IMR-90 (cell line): ENCODE measurements at regions not wholly inside any gene's neighbourhood (a gene's known extent, or its start where the extent isn't known, plus 50 kb on each side); places are given as distances from the start of the nearest gene placed in this dataset.
"Not testable (repeated sequence)": the region's sequence is repeated elsewhere in the genome, so short reads cannot be mapped to it uniquely, and the experiment has no call there.

ENCODE experiments used
- ATAC-seq: fragments of 200-7000 bp; cut with Tn5 transposase; 2 replicates; pipeline ENCODE4 v1.9.1; 2020; ENCODE audit warnings: low read depth, mild to moderate bottlenecking, moderate library complexity
- BruUV-seq: library from RNA; stranded (reverse); fragments of 400-500 nt; replicated peaks from 2 replicates; lab custom pipeline; 2021; lab: Mats Ljungman, UMichigan
- CTCF ChIA-PET: fragments of 300-600 bp; formaldehyde crosslinking; extraction: SDS; loops from one replicate; lab custom pipeline; 2021; ENCODE audit warnings: antibody characterized with exemption; lab: Yijun Ruan, JAX
- POLR2A ChIA-PET: fragments of 300-600 bp; sonication (Branson Sonifier 250); formaldehyde crosslinking; loops from one replicate; lab custom pipeline; 2022; ENCODE audit warnings: antibody characterized with exemption; ENCODE audit not compliant: unreplicated experiment; lab: Charles Lee
- DNase-seq: peaks from one replicate; pipeline ENCODE4 v3.0.0; 2013
- H2AFZ ChIP-seq: replicated peaks from 2 replicates; pipeline ENCODE3; 2013; ENCODE audit warnings: low read length, mild to moderate bottlenecking; ENCODE audit not compliant: poor library complexity
- H2AK5ac ChIP-seq: 2 replicates; pipeline ENCODE4 v1.6.1; 2013; ENCODE audit warnings: low read depth, low read length, inconsistent platforms
- H2AK9ac ChIP-seq: replicated peaks from 2 replicates; pipeline ENCODE3; 2013; ENCODE audit warnings: mild to moderate bottlenecking, low read depth, low read length, moderate library complexity; ENCODE audit not compliant: poor library complexity
- H2BK120ac ChIP-seq: 2 replicates; pipeline ENCODE4 v1.6.1; 2013; ENCODE audit warnings: low read depth, low read length, inconsistent platforms
- H2BK15ac ChIP-seq: 3 replicates; pipeline ENCODE4 v1.6.1; 2013; ENCODE audit warnings: low read depth, low read length, inconsistent platforms
- H2BK20ac ChIP-seq: 2 replicates; pipeline ENCODE4 v1.6.1; 2013; ENCODE audit warnings: low read depth, mild to moderate bottlenecking, inconsistent platforms, low read length, moderate library complexity
- H2BK5ac ChIP-seq: 2 replicates; pipeline ENCODE4 v1.6.1; 2013; ENCODE audit warnings: mild to moderate bottlenecking, low read depth, low read length, inconsistent platforms; ENCODE audit not compliant: poor library complexity, severe bottlenecking
- H3K14ac ChIP-seq: replicated peaks from 2 replicates; pipeline ENCODE4 v1.6.1; 2013; ENCODE audit warnings: low read depth, low read length, inconsistent platforms
- H3K18ac ChIP-seq: 2 replicates; pipeline ENCODE4 v1.6.1; 2013; ENCODE audit warnings: low read depth, low read length, control low read depth
- H3K23ac ChIP-seq: 2 replicates; pipeline ENCODE4 v1.6.1; 2013; ENCODE audit warnings: low read depth, low read length, inconsistent platforms
- H3K27ac ChIP-seq: 2 replicates; pipeline ENCODE4 v1.5.1; 2013; ENCODE audit warnings: mild to moderate bottlenecking, control low read depth, low read length; ENCODE audit not compliant: insufficient read depth
- H3K27me3 ChIP-seq: 2 replicates; pipeline ENCODE4 v1.6.1; 2013; ENCODE audit warnings: low read length; ENCODE audit not compliant: control insufficient read depth, insufficient read depth
- H3K36me3 ChIP-seq: 2 replicates; pipeline ENCODE4 v1.6.1; 2013; ENCODE audit warnings: low read length, mixed read lengths; ENCODE audit not compliant: control insufficient read depth, insufficient read depth
- H3K4ac ChIP-seq: 2 replicates; pipeline ENCODE4 v1.6.1; 2013; ENCODE audit warnings: low read depth, low read length, inconsistent platforms
- H3K4me1 ChIP-seq: 2 replicates; pipeline ENCODE4 v1.6.1; 2013; ENCODE audit warnings: low read length, mixed read lengths; ENCODE audit not compliant: control insufficient read depth, insufficient read depth
- H3K4me2 ChIP-seq: 2 replicates; pipeline ENCODE4 v1.6.1; 2013; ENCODE audit warnings: low read depth, mild to moderate bottlenecking, control low read depth, low read length, moderate library complexity
- H3K4me3 ChIP-seq: 2 replicates; pipeline ENCODE4 v1.5.1; 2013; ENCODE audit warnings: low read depth, mild to moderate bottlenecking, control low read depth, low read length, moderate library complexity; ENCODE audit not compliant: insufficient read depth
- H3K56ac ChIP-seq: 2 replicates; pipeline ENCODE4 v1.6.1; 2013; ENCODE audit warnings: low read length, inconsistent platforms; ENCODE audit not compliant: insufficient read depth; ENCODE audit errors: extremely low read depth
- H3K79me1 ChIP-seq, 2 experiments: 2 replicates each; pipeline ENCODE4 v1.6.1; 2013; ENCODE audit warnings: low read length in 2 of 2, inconsistent platforms in 1 of 2, low read depth in 1 of 2
- H3K9ac ChIP-seq: 2 replicates; pipeline ENCODE4 v1.6.1; 2013; ENCODE audit warnings: low read depth, low read length, control low read depth
- H3K9me1 ChIP-seq: 2 replicates; pipeline ENCODE4 v1.6.1; 2013; ENCODE audit warnings: low read length, inconsistent platforms; ENCODE audit not compliant: insufficient read depth
- H3K9me3 ChIP-seq: 2 replicates; pipeline ENCODE4 v1.6.1; 2013; ENCODE audit warnings: low read length; ENCODE audit not compliant: control insufficient read depth, insufficient read depth
- H4K20me1 ChIP-seq: 2 replicates; pipeline ENCODE4 v1.6.1; 2013; ENCODE audit warnings: low read length, inconsistent platforms; ENCODE audit not compliant: insufficient read depth
- H4K5ac ChIP-seq: 2 replicates; pipeline ENCODE4 v1.6.1; 2013; ENCODE audit warnings: mild to moderate bottlenecking, low read depth, low read length, control low read depth
- H4K8ac ChIP-seq, 2 experiments: 2 replicates each; pipeline ENCODE4 v1.6.1; 2013; ENCODE audit warnings: low read depth in 2 of 2, low read length in 2 of 2, control low read depth in 1 of 2, inconsistent platforms in 1 of 2
- H4K91ac ChIP-seq: 2 replicates; pipeline ENCODE4 v1.6.1; 2013; ENCODE audit warnings: low read depth, low read length, inconsistent platforms; ENCODE audit not compliant: insufficient read depth
- CHD1 ChIP-seq: IDR thresholded peaks from 2 replicates; pipeline ENCODE4 v1.6.1; 2012; ENCODE audit warnings: low read depth, low read length, improper control_type of control experiment
- RCOR1 ChIP-seq: IDR thresholded peaks from 2 replicates; pipeline ENCODE4 v1.6.1; 2012; ENCODE audit warnings: mild to moderate bottlenecking, low read length, improper control_type of control experiment; ENCODE audit not compliant: insufficient replicate concordance
- WGBS, 2 experiments: methylation state at CpG; one replicate each; pipeline versions ENCODE4 v1.1.5 to v1.1.7; 2013; ENCODE audit warnings: missing lambda C conversion rate in 2 of 2; ENCODE audit not compliant: insufficient read length in 1 of 2; ENCODE audit errors: extremely low coverage in 2 of 2; 5-methylcytosine and 5-hydroxymethylcytosine counted together
- dilution Hi-C: fragments of 300-500 bp; cut with HindIII; formaldehyde crosslinking; loops from one replicate; pipeline ENCODE4 v1.14.3; 2018; ENCODE audit warnings: low sequenced_read_pairs; ENCODE audit not compliant: unreplicated experiment
- in situ Hi-C: fragments of 300-500 bp; cut with MboI; formaldehyde crosslinking; loops from 3 replicates; pipeline ENCODE4 v1.14.3; 2019; ENCODE audit warnings: low sequenced_read_pairs, inconsistent platforms, mixed read lengths
- intact Hi-C: fragments of 100-400 bp; cut with micrococcal nuclease; formaldehyde crosslinking; loops from 2 replicates; pipeline ENCODE4 v1.10.0; 2022
- TF ChIP-seq, protein P1 (sequence below): fragments of 150-350 bp; IDR thresholded peaks from 2 replicates; pipeline ENCODE4 v1.6.1; 2017; ENCODE audit warnings: mild to moderate bottlenecking, antibody characterized with exemption, low read length, low read depth

DNA sequence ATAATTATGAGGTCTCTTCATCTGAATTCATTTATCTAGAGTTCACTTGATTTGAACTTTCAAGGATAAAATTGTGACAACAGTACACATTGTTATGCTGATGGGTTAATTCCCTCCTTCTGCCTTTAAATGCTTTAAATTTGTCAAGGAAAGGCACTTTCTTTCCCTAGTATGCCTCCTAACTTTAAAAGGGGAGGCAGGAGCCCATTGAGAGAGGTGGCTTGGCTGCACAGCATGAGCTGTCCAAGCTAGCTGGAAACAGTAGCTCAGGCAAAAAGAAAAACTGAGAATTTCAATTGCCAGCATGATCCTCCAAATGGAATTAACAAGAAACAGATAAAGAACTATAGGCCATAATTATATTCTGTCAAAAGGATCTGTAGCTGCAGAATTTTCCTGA, 243.3 kb upstream of the GRIK2 start:
- in situ Hi-C loops: no loop called here
- no peak for ATAC-seq
- H2AK9ac ChIP-seq: no peak overlapping the region

DNA sequence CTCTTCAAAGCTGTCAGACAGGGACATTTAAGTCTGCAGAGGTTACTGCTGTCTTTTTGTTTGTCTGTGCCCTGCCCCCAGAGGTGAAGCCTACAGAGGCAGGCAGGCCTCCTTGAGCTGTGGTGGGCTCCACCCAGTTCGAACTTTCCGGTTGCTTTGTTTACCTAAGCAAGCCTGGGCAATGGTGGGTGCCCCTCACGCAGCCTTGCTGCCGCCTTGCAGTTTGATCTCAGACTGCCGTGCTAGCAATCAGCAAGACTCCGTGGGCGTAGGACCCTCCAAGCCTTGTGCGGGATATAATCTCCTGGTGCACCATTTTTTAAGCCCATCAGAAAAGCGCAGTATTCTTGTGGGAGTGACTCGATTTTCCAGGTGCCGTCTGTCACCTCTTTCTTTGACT, 235.9 kb upstream of the GRIK2 start:
- H3K23ac ChIP-seq, H3K9ac ChIP-seq, H3K4me1 ChIP-seq, H3K4ac ChIP-seq, dilution Hi-C loops, H4K91ac ChIP-seq, H3K4me2 ChIP-seq, H3K36me3 ChIP-seq, H2BK5ac ChIP-seq, H4K5ac ChIP-seq, H2AK9ac ChIP-seq, CTCF ChIA-PET, H2BK15ac ChIP-seq, H3K9me3 ChIP-seq, H2AK5ac ChIP-seq, H3K79me1 ChIP-seq, H3K18ac ChIP-seq, H4K20me1 ChIP-seq, H2AFZ ChIP-seq, BruUV-seq, ATAC-seq, H2BK20ac ChIP-seq, H3K14ac ChIP-seq, in situ Hi-C loops, H4K8ac ChIP-seq, H3K9me1 ChIP-seq, H3K27ac ChIP-seq, H3K56ac ChIP-seq, H2BK120ac ChIP-seq, H3K4me3 ChIP-seq, DNase-seq, POLR2A ChIA-PET, H3K27me3 ChIP-seq, intact Hi-C loops: not testable (repeated sequence)
- 73% methylated on average over 3 of the region's 11 CpGs; no CpG with 5 or more reads in 1 of the 2 experiments for WGBS, 2 experiments

More for the DNA sequence above, 243.3 kb upstream of the GRIK2 start:
- H3K27me3 ChIP-seq: no peaks in the 10 kb centered on the region
- no peak overlapping the region for H2AK5ac ChIP-seq
- no peak overlapping the region for H2AFZ ChIP-seq
- H4K8ac ChIP-seq: no peak overlapping the region
- no peak overlapping the region for H3K4me2 ChIP-seq
- H3K36me3 ChIP-seq: no peaks in the 10 kb centered on the region
- no peak overlapping the region for H3K14ac ChIP-seq
- H3K4me1 ChIP-seq: no peaks in the 10 kb centered on the region
- H3K18ac ChIP-seq: no peak overlapping the region
- H3K9me3 ChIP-seq: no peaks in the 10 kb centered on the region
- no peak overlapping the region for H3K9ac ChIP-seq
- H3K79me1 ChIP-seq: no peaks in the 10 kb centered on the region
- H3K27ac ChIP-seq: no peak overlapping the region
- ChIA-PET CTCF (no interaction called here), POLR2A (no interaction called here)
- no peak overlapping the region for H4K91ac ChIP-seq
- no peak overlapping the region for H3K4ac ChIP-seq
- intact Hi-C loops: no loop called here
- H4K20me1 ChIP-seq: no peaks in the 10 kb centered on the region
- no peak overlapping the region for H3K56ac ChIP-seq
- H3K4me3 ChIP-seq: no peak overlapping the region
- no peak for DNase-seq
- H2BK5ac ChIP-seq: no peak overlapping the region
- TF ChIP-seq RCOR1: no peak
- TF ChIP-seq, protein P1, sequence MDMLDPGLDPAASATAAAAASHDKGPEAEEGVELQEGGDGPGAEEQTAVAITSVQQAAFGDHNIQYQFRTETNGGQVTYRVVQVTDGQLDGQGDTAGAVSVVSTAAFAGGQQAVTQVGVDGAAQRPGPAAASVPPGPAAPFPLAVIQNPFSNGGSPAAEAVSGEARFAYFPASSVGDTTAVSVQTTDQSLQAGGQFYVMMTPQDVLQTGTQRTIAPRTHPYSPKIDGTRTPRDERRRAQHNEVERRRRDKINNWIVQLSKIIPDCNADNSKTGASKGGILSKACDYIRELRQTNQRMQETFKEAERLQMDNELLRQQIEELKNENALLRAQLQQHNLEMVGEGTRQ: no peak
- TF ChIP-seq CHD1: no peak
- no TSS peak for BruUV-seq
- no peak overlapping the region for H4K5ac ChIP-seq
- dilution Hi-C loops: no loop called here
- no peak overlapping the region for H3K23ac ChIP-seq
- no peak overlapping the region for H2BK20ac ChIP-seq
- H2BK15ac ChIP-seq: no peak overlapping the region
- H3K9me1 ChIP-seq: no peaks in the 10 kb centered on the region
- H2BK120ac ChIP-seq: no peak overlapping the region
